ENCODE measurements at regions not wholly inside any gene's neighbourhood (a gene's known extent, or its start where the extent isn't known, plus 50 kb on each side); places are given as distances from the start of the nearest gene placed in this dataset.

GRCh38 chr3:23720059-23720458 lies 85.7 kb upstream of the UBE2E1 start (continued):
- TF ChIP-seq, protein P1, sequence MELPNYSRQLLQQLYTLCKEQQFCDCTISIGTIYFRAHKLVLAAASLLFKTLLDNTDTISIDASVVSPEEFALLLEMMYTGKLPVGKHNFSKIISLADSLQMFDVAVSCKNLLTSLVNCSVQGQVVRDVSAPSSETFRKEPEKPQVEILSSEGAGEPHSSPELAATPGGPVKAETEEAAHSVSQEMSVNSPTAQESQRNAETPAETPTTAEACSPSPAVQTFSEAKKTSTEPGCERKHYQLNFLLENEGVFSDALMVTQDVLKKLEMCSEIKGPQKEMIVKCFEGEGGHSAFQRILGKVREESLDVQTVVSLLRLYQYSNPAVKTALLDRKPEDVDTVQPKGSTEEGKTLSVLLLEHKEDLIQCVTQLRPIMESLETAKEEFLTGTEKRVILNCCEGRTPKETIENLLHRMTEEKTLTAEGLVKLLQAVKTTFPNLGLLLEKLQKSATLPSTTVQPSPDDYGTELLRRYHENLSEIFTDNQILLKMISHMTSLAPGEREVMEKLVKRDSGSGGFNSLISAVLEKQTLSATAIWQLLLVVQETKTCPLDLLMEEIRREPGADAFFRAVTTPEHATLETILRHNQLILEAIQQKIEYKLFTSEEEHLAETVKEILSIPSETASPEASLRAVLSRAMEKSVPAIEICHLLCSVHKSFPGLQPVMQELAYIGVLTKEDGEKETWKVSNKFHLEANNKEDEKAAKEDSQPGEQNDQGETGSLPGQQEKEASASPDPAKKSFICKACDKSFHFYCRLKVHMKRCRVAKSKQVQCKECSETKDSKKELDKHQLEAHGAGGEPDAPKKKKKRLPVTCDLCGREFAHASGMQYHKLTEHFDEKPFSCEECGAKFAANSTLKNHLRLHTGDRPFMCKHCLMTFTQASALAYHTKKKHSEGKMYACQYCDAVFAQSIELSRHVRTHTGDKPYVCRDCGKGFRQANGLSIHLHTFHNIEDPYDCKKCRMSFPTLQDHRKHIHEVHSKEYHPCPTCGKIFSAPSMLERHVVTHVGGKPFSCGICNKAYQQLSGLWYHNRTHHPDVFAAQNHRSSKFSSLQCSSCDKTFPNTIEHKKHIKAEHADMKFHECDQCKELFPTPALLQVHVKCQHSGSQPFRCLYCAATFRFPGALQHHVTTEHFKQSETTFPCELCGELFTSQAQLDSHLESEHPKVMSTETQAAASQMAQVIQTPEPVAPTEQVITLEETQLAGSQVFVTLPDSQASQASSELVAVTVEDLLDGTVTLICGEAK (IDR thresholded peaks at IDR 0.05; ENCODE audit: borderline replicate concordance), result no peak
- TF ChIP-seq, protein P2, sequence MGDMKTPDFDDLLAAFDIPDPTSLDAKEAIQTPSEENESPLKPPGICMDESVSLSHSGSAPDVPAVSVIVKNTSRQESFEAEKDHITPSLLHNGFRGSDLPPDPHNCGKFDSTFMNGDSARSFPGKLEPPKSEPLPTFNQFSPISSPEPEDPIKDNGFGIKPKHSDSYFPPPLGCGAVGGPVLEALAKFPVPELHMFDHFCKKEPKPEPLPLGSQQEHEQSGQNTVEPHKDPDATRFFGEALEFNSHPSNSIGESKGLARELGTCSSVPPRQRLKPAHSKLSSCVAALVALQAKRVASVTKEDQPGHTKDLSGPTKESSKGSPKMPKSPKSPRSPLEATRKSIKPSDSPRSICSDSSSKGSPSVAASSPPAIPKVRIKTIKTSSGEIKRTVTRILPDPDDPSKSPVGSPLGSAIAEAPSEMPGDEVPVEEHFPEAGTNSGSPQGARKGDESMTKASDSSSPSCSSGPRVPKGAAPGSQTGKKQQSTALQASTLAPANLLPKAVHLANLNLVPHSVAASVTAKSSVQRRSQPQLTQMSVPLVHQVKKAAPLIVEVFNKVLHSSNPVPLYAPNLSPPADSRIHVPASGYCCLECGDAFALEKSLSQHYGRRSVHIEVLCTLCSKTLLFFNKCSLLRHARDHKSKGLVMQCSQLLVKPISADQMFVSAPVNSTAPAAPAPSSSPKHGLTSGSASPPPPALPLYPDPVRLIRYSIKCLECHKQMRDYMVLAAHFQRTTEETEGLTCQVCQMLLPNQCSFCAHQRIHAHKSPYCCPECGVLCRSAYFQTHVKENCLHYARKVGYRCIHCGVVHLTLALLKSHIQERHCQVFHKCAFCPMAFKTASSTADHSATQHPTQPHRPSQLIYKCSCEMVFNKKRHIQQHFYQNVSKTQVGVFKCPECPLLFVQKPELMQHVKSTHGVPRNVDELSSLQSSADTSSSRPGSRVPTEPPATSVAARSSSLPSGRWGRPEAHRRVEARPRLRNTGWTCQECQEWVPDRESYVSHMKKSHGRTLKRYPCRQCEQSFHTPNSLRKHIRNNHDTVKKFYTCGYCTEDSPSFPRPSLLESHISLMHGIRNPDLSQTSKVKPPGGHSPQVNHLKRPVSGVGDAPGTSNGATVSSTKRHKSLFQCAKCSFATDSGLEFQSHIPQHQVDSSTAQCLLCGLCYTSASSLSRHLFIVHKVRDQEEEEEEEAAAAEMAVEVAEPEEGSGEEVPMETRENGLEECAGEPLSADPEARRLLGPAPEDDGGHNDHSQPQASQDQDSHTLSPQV (IDR thresholded peaks at IDR 0.05), result no peak

DNA sequence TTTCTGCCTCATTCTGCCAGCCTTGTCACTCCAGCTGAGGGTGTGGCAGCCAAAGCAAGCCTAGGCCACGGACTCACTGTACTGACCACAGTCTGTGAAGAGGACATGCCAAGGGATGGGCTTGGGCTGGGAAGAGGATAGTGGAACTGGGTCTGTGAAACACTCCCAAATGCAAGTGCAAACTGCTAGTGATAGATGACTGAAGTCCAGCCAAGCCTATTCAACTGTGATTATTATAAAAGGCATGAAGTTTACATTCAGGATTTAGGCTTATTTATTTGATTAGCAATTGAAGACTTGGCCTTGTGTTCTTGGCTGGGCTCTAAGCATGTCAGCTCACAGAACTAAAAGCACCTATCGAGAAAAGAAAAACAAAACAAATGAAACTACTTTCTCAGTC lies 84.9 kb upstream of the UBE2E1 start:
- whole genome bisulfite sequencing (ENCODE audit: insufficient coverage, insufficient replicate concordance, low lambda C conversion rate, missing lambda C conversion rate), result 65% methylated on average over 2 of the region's 2 CpGs
- no peak for TF ChIP-seq FOXK2 (IDR thresholded peaks at IDR 0.05)
- TF ChIP-seq RB1 (IDR thresholded peaks at IDR 0.05; ENCODE audit: borderline replicate concordance), result no peak
- TF ChIP-seq POLR2AphosphoS5 (IDR thresholded peaks at IDR 0.05; ENCODE audit: low read length), result no peak
- TF ChIP-seq, protein P3, sequence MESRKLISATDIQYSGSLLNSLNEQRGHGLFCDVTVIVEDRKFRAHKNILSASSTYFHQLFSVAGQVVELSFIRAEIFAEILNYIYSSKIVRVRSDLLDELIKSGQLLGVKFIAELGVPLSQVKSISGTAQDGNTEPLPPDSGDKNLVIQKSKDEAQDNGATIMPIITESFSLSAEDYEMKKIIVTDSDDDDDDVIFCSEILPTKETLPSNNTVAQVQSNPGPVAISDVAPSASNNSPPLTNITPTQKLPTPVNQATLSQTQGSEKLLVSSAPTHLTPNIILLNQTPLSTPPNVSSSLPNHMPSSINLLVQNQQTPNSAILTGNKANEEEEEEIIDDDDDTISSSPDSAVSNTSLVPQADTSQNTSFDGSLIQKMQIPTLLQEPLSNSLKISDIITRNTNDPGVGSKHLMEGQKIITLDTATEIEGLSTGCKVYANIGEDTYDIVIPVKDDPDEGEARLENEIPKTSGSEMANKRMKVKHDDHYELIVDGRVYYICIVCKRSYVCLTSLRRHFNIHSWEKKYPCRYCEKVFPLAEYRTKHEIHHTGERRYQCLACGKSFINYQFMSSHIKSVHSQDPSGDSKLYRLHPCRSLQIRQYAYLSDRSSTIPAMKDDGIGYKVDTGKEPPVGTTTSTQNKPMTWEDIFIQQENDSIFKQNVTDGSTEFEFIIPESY (IDR thresholded peaks at IDR 0.05), result no peak
- TF ChIP-seq MEF2A (IDR thresholded peaks at IDR 0.05; ENCODE audit: insufficient read depth, low read depth, low read length), result no peak
- TF ChIP-seq ZBED1 (IDR thresholded peaks at IDR 0.05; ENCODE audit: borderline replicate concordance), result no peak
- TF ChIP-seq KLF5 (IDR thresholded peaks at IDR 0.05; ENCODE audit: partially characterized antibody), result no peak
- Histone ChIP-seq H3K4me1 (ENCODE audit: control insufficient read depth, insufficient read depth, low read length) (peaks cover 6% of the 10 kb centered on the region; the same call in 1 of the 2 replicates), H3K79me2 (ENCODE audit: control insufficient read depth, insufficient read depth, low read length) (no peaks in the 10 kb centered on the region), H3K36me3 (ENCODE audit: control insufficient read depth in 2 of 2, insufficient read depth in 2 of 2, low read length in 1 of 2) (no peaks in the 10 kb centered on the region), H3K4me3 (no peak overlapping the region), H3K4me2 (ENCODE audit: control insufficient read depth, insufficient read depth) (no peak overlapping the region), H3K27ac (ENCODE audit: control insufficient read depth, insufficient read depth) (no peak overlapping the region), H3K9ac (ENCODE audit: control insufficient read depth, insufficient read depth, low read length) (no peak overlapping the region), H3K9me3 (replicated peaks; ENCODE audit: control insufficient read depth, insufficient read depth, low read length) (peaks cover 2% of the 10 kb centered on the region; the same call in 1 of the 3 replicates), H3K27me3 (replicated peaks in 1 of 2; ENCODE audit: control insufficient read depth in 2 of 2, insufficient read depth in 2 of 2, low read length in 1 of 2) (no peaks in the 10 kb centered on the region), H4K20me1 (ENCODE audit: control insufficient read depth, insufficient read depth) (no peaks in the 10 kb centered on the region), H2AFZ (ENCODE audit: control insufficient read depth, low read depth, low read length) (no peak overlapping the region)
- ChIA-PET RAD21 (ENCODE audit: unreplicated experiment) (no interaction called here), POLR2A (interaction anchor here (0.5 kb wide), 1 partner anchor 58 kb away, joined by 4 read pairs; no protein-coding TSS in a partner anchor), CTCF (interaction anchor here (1.8 kb wide), 1 partner anchor 9 kb away, joined by 6 read pairs; no protein-coding TSS in a partner anchor), SMC1A (ENCODE audit: uncharacterized antibody, unreplicated experiment) (interaction anchor here (1.0 kb wide), 1 partner anchor 16 kb away, joined by 3 read pairs; no protein-coding TSS in a partner anchor)
- ATAC-seq (no peak), DNase-seq (ENCODE audit: low read depth, low spot score) (no peak), FAIRE-seq (no peak)
- in situ Hi-C loops (cut with MboI) (no loop called here), intact Hi-C loops (cut with micrococcal nuclease; ENCODE audit: unreplicated experiment) (no loop called here)
- BruUV-seq (replicated peaks), result no TSS peak
